GM18498 (cell line): ENCODE measurements at regions not wholly inside any gene's neighbourhood (a gene's known extent, or its start where the extent isn't known, plus 50 kb on each side); places are given as distances from the start of the nearest gene placed in this dataset.
A peak's percentile ranks its signal among the peaks of the same experiment; 100 is the strongest.

Experiments
- ATAC-seq: cut with Tn5 transposase; IDR thresholded peaks from one replicate; pipeline ENCODE4 v1.9.1; 2021; ENCODE audit warnings: mild to moderate bottlenecking, moderate library complexity; ENCODE audit not compliant: unreplicated experiment

GRCh38 chr9:106403081-106403480 is 459.9 kb upstream of the ZNF462 start:
- no peak for ATAC-seq

- ATAC-seq, result no peak
Observed at GRCh38 chr9:106404137-106404536, 458.8 kb upstream of the ZNF462 start.

- no peak for ATAC-seq
Observed at GRCh38 chr9:106405871-106406435, 457.0 kb upstream of the ZNF462 start.

GRCh38 chr9:106414042-106414441 is 448.9 kb upstream of the ZNF462 start:
- ATAC-seq, result no peak

GRCh38 chr9:106417685-106418084 is 445.3 kb upstream of the ZNF462 start:
- ATAC-seq, result peak; percentile 36

DNA sequence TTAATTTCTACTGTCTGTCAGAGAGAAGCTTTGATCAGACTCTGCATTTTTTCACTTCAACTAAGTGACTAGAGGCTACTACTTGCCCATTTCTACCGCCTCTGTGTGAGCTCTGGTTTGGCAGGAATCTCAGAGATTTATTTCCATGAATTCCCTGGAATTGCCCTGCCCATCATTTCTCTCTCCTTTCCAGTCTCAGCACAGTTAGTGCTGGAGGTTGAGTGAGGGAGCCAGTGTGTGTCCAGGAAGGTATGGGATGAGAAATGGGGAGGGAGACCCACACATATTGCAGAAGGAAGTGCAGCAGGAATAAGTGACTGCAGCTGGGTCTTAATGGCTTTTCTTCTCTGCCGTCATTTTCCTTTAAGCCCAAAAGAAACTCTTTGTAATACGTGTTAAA is 443.1 kb upstream of the ZNF462 start:
- no peak for ATAC-seq

DNA sequence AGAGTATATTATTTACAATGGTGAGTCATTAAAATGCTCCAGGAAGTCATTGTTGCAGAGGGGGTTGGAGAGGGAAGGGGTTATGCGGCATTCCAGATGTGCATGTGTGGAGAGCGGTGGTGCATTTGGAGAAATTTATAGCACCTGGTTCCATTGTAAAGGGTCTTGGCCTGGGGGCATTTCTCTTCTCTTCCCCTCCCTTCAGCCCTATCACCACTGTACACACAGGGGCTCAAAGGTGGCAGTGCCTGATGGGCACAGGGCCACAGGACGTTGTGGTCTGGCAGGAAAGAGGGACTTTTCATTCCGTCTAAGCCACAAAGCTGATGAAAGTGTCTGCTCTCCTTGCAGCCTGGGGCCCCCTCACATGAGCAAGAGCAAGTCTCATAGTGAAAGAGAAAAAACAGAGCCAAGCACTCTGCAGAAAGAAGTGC is 442.4 kb upstream of the ZNF462 start:
- peak; percentile 73 for ATAC-seq

GRCh38 chr9:106421772-106422171 is 441.2 kb upstream of the ZNF462 start:
- peak; percentile 47 for ATAC-seq

DNA sequence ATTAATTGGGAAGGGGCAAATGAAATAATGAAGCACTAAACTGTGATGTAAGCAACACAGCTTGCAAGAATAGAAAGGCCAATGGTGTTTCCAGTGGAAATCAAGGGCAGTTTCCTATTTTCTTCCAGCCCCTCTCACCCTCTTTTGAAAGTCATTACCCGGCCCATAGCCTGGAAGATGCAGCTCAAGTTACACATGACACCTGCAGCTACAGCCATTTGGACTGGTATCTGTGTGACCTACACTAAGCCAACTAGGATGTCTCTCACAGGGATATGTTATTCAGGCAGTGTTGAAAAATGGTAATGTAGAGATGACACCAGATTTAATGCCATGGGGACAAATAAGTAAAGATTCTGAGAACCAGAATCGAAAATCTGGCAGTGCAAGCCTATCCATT is 439.4 kb upstream of the ZNF462 start:
- no peak for ATAC-seq

DNA sequence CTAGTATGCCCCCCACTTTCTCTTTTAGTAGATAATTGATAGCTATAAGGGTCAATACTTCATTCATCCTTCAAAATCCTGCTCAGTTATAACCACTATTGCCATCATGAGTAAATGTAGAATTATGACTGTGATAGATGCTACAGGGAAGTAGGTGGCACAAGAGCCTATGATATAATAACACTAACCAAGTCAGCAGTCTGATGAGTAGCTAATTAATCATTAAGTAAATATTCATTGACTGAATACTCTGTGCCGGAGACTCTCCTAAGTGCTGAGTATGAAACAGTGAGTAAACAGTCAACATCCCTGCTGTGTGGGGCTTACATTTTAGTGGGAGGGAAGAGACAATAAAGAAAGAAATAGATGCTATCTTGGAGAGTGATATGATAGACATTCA is 430.3 kb upstream of the ZNF462 start:
- no peak for ATAC-seq

DNA sequence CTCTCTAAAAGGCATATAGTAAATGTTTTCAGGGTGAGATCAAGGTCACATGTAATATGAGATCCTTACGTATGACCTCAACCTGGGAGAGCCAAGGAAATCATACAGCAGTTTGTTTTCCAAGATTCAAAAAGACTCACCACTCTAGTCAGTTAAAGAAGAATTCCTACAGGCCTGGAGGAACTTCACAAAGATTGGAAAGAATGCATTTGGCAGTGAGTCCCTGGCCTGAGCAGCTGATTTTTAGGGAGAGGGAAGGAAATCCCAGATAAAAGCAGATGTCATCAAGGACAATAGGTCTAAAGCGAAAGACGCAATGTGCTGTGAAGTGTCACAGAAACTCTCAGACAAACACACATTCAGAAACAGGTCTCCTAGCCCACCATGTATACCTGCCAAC is 424.0 kb upstream of the ZNF462 start:
- ATAC-seq, result no peak

DNA sequence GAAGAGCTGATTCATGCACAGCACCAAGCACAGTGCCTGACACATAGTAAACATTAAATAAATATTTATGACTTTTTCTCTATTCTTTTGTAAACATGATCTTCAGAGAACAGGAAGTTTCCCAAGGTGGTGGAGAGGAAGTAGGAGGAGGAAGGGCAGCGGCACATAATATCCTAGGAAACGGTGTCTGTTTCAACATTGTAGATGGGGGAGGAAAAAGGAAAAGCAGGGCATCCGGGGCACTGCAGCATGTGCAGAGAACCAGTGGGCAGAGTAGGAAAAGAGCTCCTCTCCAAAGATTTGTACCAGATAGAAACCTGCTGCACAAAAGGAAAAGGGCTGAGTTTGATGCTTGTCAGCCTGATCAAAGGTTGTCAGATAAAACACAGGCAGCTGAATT is 421.7 kb upstream of the ZNF462 start:
- no peak for ATAC-seq

- no peak for ATAC-seq
Observed at GRCh38 chr9:106443520-106443919, 419.4 kb upstream of the ZNF462 start.

- no peak for ATAC-seq
Observed at GRCh38 chr9:106445107-106445506, 417.9 kb upstream of the ZNF462 start.

- no peak for ATAC-seq
Observed at GRCh38 chr9:106449336-106449927, 413.5 kb upstream of the ZNF462 start.

DNA sequence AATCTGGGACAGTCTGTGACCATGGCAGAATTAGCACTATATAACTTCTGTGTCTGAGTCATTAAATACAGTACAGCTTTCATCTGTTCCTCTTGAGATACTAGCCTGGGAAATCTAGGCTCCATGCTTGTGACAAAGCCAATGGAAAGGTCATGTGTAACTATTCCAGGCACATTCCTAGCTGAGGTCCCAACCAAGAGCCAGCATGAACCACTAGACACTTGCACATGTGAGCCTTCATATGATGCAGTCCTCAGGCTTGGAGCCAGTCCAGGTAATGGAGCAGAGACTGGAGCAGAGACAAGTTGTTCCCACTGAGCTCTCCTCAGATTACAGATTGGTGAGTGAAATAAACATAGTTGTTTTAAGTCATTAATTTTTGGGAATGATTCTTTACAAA is 412.4 kb upstream of the ZNF462 start:
- ATAC-seq, result no peak

- no peak for ATAC-seq
Observed at GRCh38 chr9:106451223-106451622, 411.7 kb upstream of the ZNF462 start.

- no peak for ATAC-seq
Observed at GRCh38 chr9:106456581-106456980, 406.4 kb upstream of the ZNF462 start.

DNA sequence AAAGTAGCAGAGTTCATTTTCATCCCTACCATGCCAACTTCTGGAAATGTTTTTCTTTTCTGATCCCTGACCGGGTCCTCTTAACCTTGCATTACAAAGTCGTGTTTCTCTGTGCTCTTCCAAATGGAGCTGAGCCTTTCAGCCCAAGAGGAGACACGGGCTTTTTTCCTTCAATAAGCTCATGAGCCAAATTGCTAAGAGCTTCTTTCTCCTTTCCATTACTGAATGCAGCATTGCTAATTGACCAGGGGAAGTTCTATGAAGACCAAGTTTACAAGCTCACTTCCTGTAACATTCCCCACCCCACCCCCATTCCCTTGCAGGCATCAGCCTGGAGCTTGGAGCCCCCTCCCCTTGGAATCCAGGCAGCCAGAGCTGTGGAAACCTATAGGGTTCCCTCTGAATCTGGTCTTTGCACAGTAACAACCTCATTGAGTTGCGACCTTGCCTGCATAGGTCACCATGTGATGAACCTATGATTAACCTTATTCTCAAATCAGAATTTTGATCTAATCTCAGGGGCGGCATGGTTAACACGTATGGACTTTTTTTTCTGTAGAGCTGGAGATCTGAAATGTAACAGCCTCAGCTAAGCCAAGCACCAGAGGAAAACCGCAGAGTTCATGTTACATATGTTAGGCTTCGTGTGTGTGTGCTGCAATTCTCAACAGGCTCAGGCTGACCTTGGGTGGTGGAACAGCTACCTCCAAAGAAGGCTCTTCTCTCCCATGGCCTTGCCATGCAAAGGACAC is 395.7 kb upstream of the ZNF462 start:
- no peak for ATAC-seq

DNA sequence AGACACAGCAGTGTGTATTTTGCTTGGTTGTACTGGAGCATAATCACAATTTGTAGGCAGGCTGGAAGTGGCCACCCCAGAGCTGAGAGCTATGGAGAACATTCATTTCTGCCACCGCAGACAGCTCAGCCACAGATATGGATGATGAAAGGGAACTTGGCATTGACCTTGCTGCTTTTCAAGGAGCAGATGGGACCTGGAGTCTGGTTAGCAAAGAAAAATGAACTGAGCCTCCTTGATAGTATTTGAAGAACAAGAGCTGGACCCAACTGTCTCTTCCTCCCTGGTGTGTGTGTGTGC is 395.2 kb upstream of the ZNF462 start:
- no peak for ATAC-seq

GRCh38 chr9:106468431-106468830 is 394.5 kb upstream of the ZNF462 start:
- ATAC-seq, result peak; percentile 46

- no peak for ATAC-seq
Observed at GRCh38 chr9:106478312-106478711, 384.7 kb upstream of the ZNF462 start.

- no peak for ATAC-seq
Observed at GRCh38 chr9:106478727-106479126, 384.2 kb upstream of the ZNF462 start.
